Stimulated activated effector memory CD8-positive, alpha-beta T cell treated with anti-CD3 and anti-CD28 coated beads, Interleukin-12 subunit alpha, Interleukin-12 subunit beta, amount 100 ng/mL, for 72 hours (primary cell): ENCODE measurements at regions not wholly inside any gene's neighbourhood (a gene's known extent, or its start where the extent isn't known, plus 50 kb on each side); places are given as distances from the start of the nearest gene placed in this dataset.
"Not testable (repeated sequence)": the region's sequence is repeated elsewhere in the genome, so short reads cannot be mapped to it uniquely, and the experiment has no call there.

Experiments
- ATAC-seq: fragments of 150-1000 bp; cut with Tn5 transposase; 2 replicates; pipeline ENCODE4 v1.10.0; 2021
- DNase-seq, 2 donors: peaks; one replicate each; pipeline ENCODE4 v3.0.0; 2021 to 2022; ENCODE audit warnings: low spot score in 2 of 2
- H3K27ac Mint-ChIP-seq: one replicate; pipeline ENCODE4 v1.8.0; 2022; ENCODE audit warnings: mild to moderate bottlenecking, mixed read lengths
- H3K36me3 Mint-ChIP-seq: one replicate; pipeline ENCODE4 v1.8.0; 2022; ENCODE audit warnings: mild to moderate bottlenecking, mixed read lengths
- H3K4me1 Mint-ChIP-seq: one replicate; pipeline ENCODE4 v1.8.0; 2022; ENCODE audit warnings: mixed read lengths
- H3K4me3 Mint-ChIP-seq: one replicate; pipeline ENCODE4 v1.8.0; 2022; ENCODE audit warnings: mild to moderate bottlenecking, mixed read lengths
- H3K9me3 Mint-ChIP-seq: one replicate; pipeline ENCODE4 v1.8.0; 2022; ENCODE audit warnings: mixed read lengths

GRCh38 chr4:180990931-180991330 lies 1252.3 kb upstream of the TENM3 start:
- DNase-seq: no peak
- H3K36me3 Mint-ChIP-seq: no peaks in the 10 kb centered on the region
- H3K4me3 Mint-ChIP-seq: no peak overlapping the region
- H3K27ac Mint-ChIP-seq: no peak overlapping the region
- peaks cover 8% of the 10 kb centered on the region for H3K9me3 Mint-ChIP-seq
- no peak for ATAC-seq
- H3K4me1 Mint-ChIP-seq: no peaks in the 10 kb centered on the region

GRCh38 chr4:180993244-180993836 lies 1249.9 kb upstream of the TENM3 start:
- DNase-seq: no peak
- no peak for ATAC-seq
- Mint-ChIP-seq H3K36me3 (no peaks in the 10 kb centered on the region), H3K4me3 (no peak overlapping the region), H3K9me3 (peaks cover 11% of the 10 kb centered on the region), H3K27ac (no peak overlapping the region), H3K4me1 (no peaks in the 10 kb centered on the region)

GRCh38 chr4:180994722-180995121 lies 1248.5 kb upstream of the TENM3 start:
- Mint-ChIP-seq H3K9me3 (peaks cover 11% of the 10 kb centered on the region), H3K4me3 (no peak overlapping the region), H3K27ac (no peak overlapping the region), H3K4me1 (no peaks in the 10 kb centered on the region), H3K36me3 (no peaks in the 10 kb centered on the region)
- no peak for DNase-seq
- no peak for ATAC-seq

GRCh38 chr4:180999217-180999616 lies 1244.0 kb upstream of the TENM3 start:
- Mint-ChIP-seq H3K36me3 (no peaks in the 10 kb centered on the region), H3K9me3 (peaks cover 16% of the 10 kb centered on the region), H3K4me1 (no peaks in the 10 kb centered on the region), H3K27ac (no peak overlapping the region), H3K4me3 (no peak overlapping the region)
- DNase-seq (no peak), ATAC-seq (no peak)

GRCh38 chr4:181004056-181004455 lies 1239.1 kb upstream of the TENM3 start:
- DNase-seq (no peak), ATAC-seq (no peak)
- H3K27ac Mint-ChIP-seq: no peak overlapping the region
- H3K4me3 Mint-ChIP-seq: no peak overlapping the region
- peaks cover 21% of the 10 kb centered on the region for H3K9me3 Mint-ChIP-seq
- H3K4me1 Mint-ChIP-seq: no peaks in the 10 kb centered on the region
- no peaks in the 10 kb centered on the region for H3K36me3 Mint-ChIP-seq

- no peaks in the 10 kb centered on the region for H3K36me3 Mint-ChIP-seq
- H3K9me3 Mint-ChIP-seq: peaks cover 19% of the 10 kb centered on the region
- H3K27ac Mint-ChIP-seq: no peak overlapping the region
- no peak for DNase-seq
- ATAC-seq: no peak
- no peak overlapping the region for H3K4me3 Mint-ChIP-seq
- H3K4me1 Mint-ChIP-seq: no peaks in the 10 kb centered on the region
These were observed 1236.5 kb upstream of the TENM3 start for GRCh38 chr4:181006499-181007260.

- H3K9me3 Mint-ChIP-seq: peaks cover 20% of the 10 kb centered on the region
- ATAC-seq: no peak
- H3K4me3 Mint-ChIP-seq: no peak overlapping the region
- DNase-seq: no peak
- H3K4me1 Mint-ChIP-seq: no peaks in the 10 kb centered on the region
- H3K36me3 Mint-ChIP-seq: no peaks in the 10 kb centered on the region
- H3K27ac Mint-ChIP-seq: no peak overlapping the region
These were observed 1235.5 kb upstream of the TENM3 start for GRCh38 chr4:181007751-181008150.

GRCh38 chr4:181008164-181008563 lies 1235.0 kb upstream of the TENM3 start:
- Mint-ChIP-seq H3K27ac (no peak overlapping the region), H3K4me1 (no peaks in the 10 kb centered on the region), H3K4me3 (no peak overlapping the region), H3K9me3 (peaks cover 24% of the 10 kb centered on the region), H3K36me3 (no peaks in the 10 kb centered on the region)
- ATAC-seq (no peak), DNase-seq (no peak)

- no peak overlapping the region for H3K27ac Mint-ChIP-seq
- H3K4me3 Mint-ChIP-seq: no peak overlapping the region
- H3K9me3 Mint-ChIP-seq: peaks cover 18% of the 10 kb centered on the region
- no peaks in the 10 kb centered on the region for H3K36me3 Mint-ChIP-seq
- ATAC-seq (no peak), DNase-seq (no peak)
- H3K4me1 Mint-ChIP-seq: no peaks in the 10 kb centered on the region
These were observed 1230.0 kb upstream of the TENM3 start for GRCh38 chr4:181013162-181013561.

- no peak for DNase-seq
- no peak overlapping the region for H3K4me3 Mint-ChIP-seq
- H3K27ac Mint-ChIP-seq: no peak overlapping the region
- H3K36me3 Mint-ChIP-seq: no peaks in the 10 kb centered on the region
- peaks cover 18% of the 10 kb centered on the region for H3K9me3 Mint-ChIP-seq
- no peak for ATAC-seq
- H3K4me1 Mint-ChIP-seq: no peaks in the 10 kb centered on the region
These were observed 1226.2 kb upstream of the TENM3 start for GRCh38 chr4:181017038-181017437.

- ATAC-seq: no peak
- DNase-seq: no peak
- H3K4me3 Mint-ChIP-seq: no peak overlapping the region
- H3K36me3 Mint-ChIP-seq: no peaks in the 10 kb centered on the region
- no peaks in the 10 kb centered on the region for H3K4me1 Mint-ChIP-seq
- no peak overlapping the region for H3K27ac Mint-ChIP-seq
- peaks cover 12% of the 10 kb centered on the region for H3K9me3 Mint-ChIP-seq
These were observed 1224.7 kb upstream of the TENM3 start for GRCh38 chr4:181018472-181018871.

GRCh38 chr4:181018913-181019312 lies 1224.3 kb upstream of the TENM3 start:
- peaks cover 9% of the 10 kb centered on the region for H3K9me3 Mint-ChIP-seq
- DNase-seq (no peak), ATAC-seq (no peak)
- H3K27ac Mint-ChIP-seq: no peak overlapping the region
- no peaks in the 10 kb centered on the region for H3K36me3 Mint-ChIP-seq
- no peaks in the 10 kb centered on the region for H3K4me1 Mint-ChIP-seq
- H3K4me3 Mint-ChIP-seq: no peak overlapping the region

- DNase-seq: no peak
- H3K4me1 Mint-ChIP-seq: no peaks in the 10 kb centered on the region
- no peak overlapping the region for H3K27ac Mint-ChIP-seq
These were observed 1222.7 kb upstream of the TENM3 start for GRCh38 chr4:181020456-181020855.

GRCh38 chr4:181021213-181021612 lies 1222.0 kb upstream of the TENM3 start:
- Mint-ChIP-seq H3K27ac (no peak overlapping the region), H3K4me3 (no peak overlapping the region), H3K36me3 (no peaks in the 10 kb centered on the region), H3K9me3 (peaks cover 12% of the 10 kb centered on the region), H3K4me1 (no peaks in the 10 kb centered on the region)
- no peak for DNase-seq
- ATAC-seq: no peak

More at GRCh38 chr4:181020456-181020855, 1222.7 kb upstream of the TENM3 start:
- H3K36me3 Mint-ChIP-seq: no peaks in the 10 kb centered on the region
- no peak for ATAC-seq
- H3K9me3 Mint-ChIP-seq: peaks cover 12% of the 10 kb centered on the region
- H3K4me3 Mint-ChIP-seq: no peak overlapping the region

GRCh38 chr4:181030135-181030921 lies 1212.9 kb upstream of the TENM3 start:
- not testable (repeated sequence) for H3K4me1 Mint-ChIP-seq, ATAC-seq, H3K4me3 Mint-ChIP-seq, DNase-seq, H3K36me3 Mint-ChIP-seq, H3K27ac Mint-ChIP-seq
- H3K9me3 Mint-ChIP-seq: peaks cover 17% of the 10 kb centered on the region

- no peaks in the 10 kb centered on the region for H3K4me1 Mint-ChIP-seq
- DNase-seq (no peak), ATAC-seq (no peak)
- H3K4me3 Mint-ChIP-seq: no peak overlapping the region
- peaks cover 17% of the 10 kb centered on the region for H3K9me3 Mint-ChIP-seq
- no peak overlapping the region for H3K27ac Mint-ChIP-seq
- H3K36me3 Mint-ChIP-seq: no peaks in the 10 kb centered on the region
These were observed 1212.2 kb upstream of the TENM3 start for GRCh38 chr4:181030961-181031360.
